Stomach (tissue), 4 donors: ENCODE measurements at regions not wholly inside any gene's neighbourhood (a gene's known extent, or its start where the extent isn't known, plus 50 kb on each side); places are given as distances from the start of the nearest gene placed in this dataset.

Experiments used
- CTCF ChIP-seq, 7 experiments: fragments of 450-650 bp in 4 of 7; fragments of 200-600 bp in 3 of 7; sonication (generic) in 3 of 7; IDR thresholded peaks; one replicate each; pipeline ENCODE4 v1.5.1; 2016 to 2019; ENCODE audit warnings: antibody characterized with exemption in 7 of 7, control low read depth in 2 of 7, mild to moderate bottlenecking in 1 of 7
- EP300 ChIP-seq: sonication (generic); formaldehyde crosslinking; IDR thresholded peaks from one replicate; pipeline ENCODE4 v1.6.1; 2017; ENCODE audit warnings: antibody characterized with exemption
- POLR2A ChIP-seq, 4 donors: fragments of 450-650 bp; IDR thresholded peaks; one replicate each; pipeline ENCODE4 v1.6.1; 2016; ENCODE audit warnings: antibody characterized with exemption in 4 of 4, control low read depth in 2 of 4, mild to moderate bottlenecking in 1 of 4, moderate library complexity in 1 of 4

- TF ChIP-seq POLR2A (IDR thresholded peaks at IDR 0.05) = no peak
- TF ChIP-seq CTCF (IDR thresholded peaks at IDR 0.05) = no peak
- TF ChIP-seq EP300 = no peak
These were observed 209.5 kb downstream of the GLRX3 start for GRCh38 chr10:130345728-130346127.
